Adrenal gland (tissue), 9 donors: ENCODE measurements at regions not wholly inside any gene's neighbourhood (a gene's known extent, or its start where the extent isn't known, plus 50 kb on each side); places are given as distances from the start of the nearest gene placed in this dataset.

Source experiments
- DNase-seq, 7 donors: peaks; one replicate each; pipeline ENCODE4 v3.0.0-alpha.2; 2019 to 2020
- H3K27ac ChIP-seq, 5 donors: fragments of 200-600 bp; sonication (generic) in 4 of 5; 1 replicate in 3 of 5; 2 replicates in 2 of 5; pipeline versions ENCODE4 v1.5.1 to v1.8.0; 2016 to 2020; ENCODE audit warnings: mild to moderate bottlenecking in 1 of 5
- H3K27me3 ChIP-seq: fragments of 200-600 bp; 2 replicates; pipeline ENCODE4 v1.8.0; 2021
- H3K36me3 ChIP-seq, 2 donors: fragments of 200-600 bp; replicated peaks in 1 of 2; 1 replicate in 1 of 2; 2 replicates in 1 of 2; pipeline versions ENCODE4 v1.5.1 to v1.8.0; 2018 to 2022
- H3K4me1 ChIP-seq, 2 donors: fragments of 200-600 bp; replicated peaks in 1 of 2; 1 replicate in 1 of 2; 2 replicates in 1 of 2; pipeline versions ENCODE4 v1.5.1 to v1.8.0; 2018 to 2021
- H3K4me3 ChIP-seq, 4 donors: fragments of 200-600 bp; sonication (generic) in 3 of 4; one replicate each; pipeline ENCODE4 v1.5.1; 2016 to 2018
- H3K9me3 ChIP-seq, 3 donors: fragments of 200-600 bp; sonication (generic) in 1 of 3; replicated peaks in 1 of 3; 1 replicate in 2 of 3; 2 replicates in 1 of 3; pipeline versions ENCODE4 v1.5.1 to v1.8.0; 2016 to 2021
- CTCF ChIP-seq, 6 experiments: fragments of 450-650 bp in 4 of 6; fragments of 200-600 bp in 2 of 6; sonication (generic) in 1 of 6; IDR thresholded peaks; 1 replicate in 5 of 6; 2 replicates in 1 of 6; pipeline versions ENCODE4 v1.5.1 to v1.8.0; 2016 to 2021; ENCODE audit warnings: antibody characterized with exemption in 6 of 6, mild to moderate bottlenecking in 2 of 6, moderate library complexity in 1 of 6
- POLR2A ChIP-seq, 2 donors: fragments of 450-650 bp; IDR thresholded peaks; one replicate each; pipeline ENCODE4 v1.6.1; 2017; ENCODE audit warnings: antibody characterized with exemption in 2 of 2, mild to moderate bottlenecking in 2 of 2, moderate library complexity in 1 of 2
- WGBS, 4 donors: extraction: QIAGEN DNeasy Blood & Tissue Kit in 2 of 4; methylation state at CpG; one replicate each; pipeline versions ENCODE4 v1.1.5 to v1.1.7; 2013 to 2017; 5-methylcytosine and 5-hydroxymethylcytosine counted together
- intact Hi-C, 2 donors: fragments of 100-400 bp; cut with DNase I; formaldehyde crosslinking; loops; one replicate each; pipeline versions ENCODE4 v1.14.1 to v1.15.0; 2022 to 2023
- donor health status: healthy with polysubstance abuse.
- donor health status: Bipolar disorder and iron deficiency.
- donor health status: DM: yes; HTN: yes; CAD: no.
- donor health status: DM: no; HTN: no; CAD: no.
- donor health status: DM: no; HTN: no; CAD: no.

GRCh38 chr12:76152181-76152807 lies 67.8 kb upstream of the NAP1L1 start:
- TF ChIP-seq CTCF (IDR thresholded peaks at IDR 0.05) (no peak), POLR2A (IDR thresholded peaks at IDR 0.05) (no peak)
- Histone ChIP-seq H3K9me3 (no peaks in the 10 kb centered on the region), H3K36me3 (no peaks in the 10 kb centered on the region), H3K27me3 (no peaks in the 10 kb centered on the region), H3K4me1 (no peaks in the 10 kb centered on the region), H3K4me3 (no peak overlapping the region), H3K27ac (no peak overlapping the region)
- 55 to 67% (median 64%) methylated on average over 4 of the region's 4 CpGs for WGBS, 4 donors
- peak in 2 of 7 donors; percentile 8 to 15 for DNase-seq
- intact Hi-C loops, result no loop called here

GRCh38 chr12:76144245-76144549 lies 59.7 kb upstream of the NAP1L1 start:
- Histone ChIP-seq H3K27me3 (no peaks in the 10 kb centered on the region), H3K9me3 (no peaks in the 10 kb centered on the region), H3K27ac (no peak overlapping the region), H3K4me3 (no peak overlapping the region), H3K36me3 (no peaks in the 10 kb centered on the region), H3K4me1 (no peaks in the 10 kb centered on the region)
- no peak for TF ChIP-seq CTCF (IDR thresholded peaks at IDR 0.05)
- TF ChIP-seq POLR2A (IDR thresholded peaks at IDR 0.05), result no peak
- 23 to 42% (median 28%) methylated on average over 1 of the region's 1 CpG for WGBS, 4 donors
- peak in 2 of 7 donors; percentile 17 to 19 for DNase-seq
- intact Hi-C loops, result no loop called here

- H3K9me3 ChIP-seq, result no peaks in the 10 kb centered on the region
- no peaks in the 10 kb centered on the region for H3K27me3 ChIP-seq
- no peaks in the 10 kb centered on the region for H3K4me1 ChIP-seq
- H3K36me3 ChIP-seq, result no peaks in the 10 kb centered on the region
- intact Hi-C loops, result no loop called here
- no peak overlapping the region for H3K4me3 ChIP-seq
- no peak overlapping the region for H3K27ac ChIP-seq
- WGBS, 4 donors, result 56 to 62% (median 59%) methylated on average over 6 of the region's 6 CpGs
- TF ChIP-seq POLR2A (IDR thresholded peaks at IDR 0.05) (no peak), CTCF (IDR thresholded peaks at IDR 0.05) (no peak)
- no peak for DNase-seq
Observed at GRCh38 chr12:76143343-76144244, 59.1 kb upstream of the NAP1L1 start.

GRCh38 chr12:76142305-76142704 lies 57.8 kb upstream of the NAP1L1 start:
- no peaks in the 10 kb centered on the region for H3K36me3 ChIP-seq
- intact Hi-C loops, result no loop called here
- WGBS, 4 donors, result 77 to 86% (median 84%) methylated on average over 3 of the region's 3 CpGs
- no peaks in the 10 kb centered on the region for H3K27me3 ChIP-seq
- no peaks in the 10 kb centered on the region for H3K4me1 ChIP-seq
- no peak overlapping the region for H3K27ac ChIP-seq
- TF ChIP-seq CTCF (IDR thresholded peaks at IDR 0.05) (no peak), POLR2A (IDR thresholded peaks at IDR 0.05) (no peak)
- DNase-seq, result no peak
- no peaks in the 10 kb centered on the region for H3K9me3 ChIP-seq
- no peak overlapping the region for H3K4me3 ChIP-seq
